ENCODE measurements at regions not wholly inside any gene's neighbourhood (a gene's known extent, or its start where the extent isn't known, plus 50 kb on each side); places are given as distances from the start of the nearest gene placed in this dataset.

DNA sequence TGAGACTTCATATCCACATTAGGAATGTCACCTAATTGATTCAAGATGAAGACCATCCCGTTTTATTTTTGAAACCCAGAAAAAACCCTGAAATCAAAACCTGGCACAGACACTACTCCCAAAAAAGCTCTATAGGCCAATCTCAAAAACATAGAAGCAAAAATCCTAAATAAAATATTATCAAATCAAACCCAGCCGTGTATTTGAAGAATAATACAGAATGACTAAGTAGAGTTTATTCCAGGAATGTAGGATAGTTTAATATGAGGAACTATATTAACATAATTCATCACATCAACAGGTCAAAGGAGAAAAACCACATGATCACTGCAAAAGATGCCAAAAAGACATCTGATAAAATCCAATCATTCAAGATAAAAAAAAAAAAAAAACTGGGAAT lies 167.1 kb downstream of the ACTL7B start:
- ChIA-PET CTCF (no interaction called here), POLR2A (no interaction called here)
- Mint-ChIP-seq H3K36me3 (ENCODE audit: insufficient read depth, unreplicated experiment) (no peaks in the 10 kb centered on the region), H3K27me3 (ENCODE audit: insufficient read depth, unreplicated experiment) (peaks cover 2% of the 10 kb centered on the region), H3K27ac (ENCODE audit: unreplicated experiment) (no peak overlapping the region), H3K4me1 (ENCODE audit: low read depth, unreplicated experiment) (no peaks in the 10 kb centered on the region), H3K9me3 (ENCODE audit: unreplicated experiment) (no peaks in the 10 kb centered on the region), H3K4me3 (ENCODE audit: unreplicated experiment) (no peak overlapping the region)
- Histone ChIP-seq H3K36me3 (ENCODE audit: control insufficient read depth, insufficient read depth, low read length) (no peaks in the 10 kb centered on the region), H3K9me3 (no peaks in the 10 kb centered on the region), H3K4me3 (ENCODE audit: low read depth, low read length) (no peak overlapping the region), H3K4me1 (no peaks in the 10 kb centered on the region), H3K27me3 (replicated peaks; ENCODE audit: control insufficient read depth, insufficient read depth, low read length) (no peaks in the 10 kb centered on the region)
- intact Hi-C loops (cut with micrococcal nuclease; ENCODE audit: unreplicated experiment), result no loop called here
- BruUV-seq (replicated peaks), result no TSS peak
- TF ChIP-seq, protein P1, sequence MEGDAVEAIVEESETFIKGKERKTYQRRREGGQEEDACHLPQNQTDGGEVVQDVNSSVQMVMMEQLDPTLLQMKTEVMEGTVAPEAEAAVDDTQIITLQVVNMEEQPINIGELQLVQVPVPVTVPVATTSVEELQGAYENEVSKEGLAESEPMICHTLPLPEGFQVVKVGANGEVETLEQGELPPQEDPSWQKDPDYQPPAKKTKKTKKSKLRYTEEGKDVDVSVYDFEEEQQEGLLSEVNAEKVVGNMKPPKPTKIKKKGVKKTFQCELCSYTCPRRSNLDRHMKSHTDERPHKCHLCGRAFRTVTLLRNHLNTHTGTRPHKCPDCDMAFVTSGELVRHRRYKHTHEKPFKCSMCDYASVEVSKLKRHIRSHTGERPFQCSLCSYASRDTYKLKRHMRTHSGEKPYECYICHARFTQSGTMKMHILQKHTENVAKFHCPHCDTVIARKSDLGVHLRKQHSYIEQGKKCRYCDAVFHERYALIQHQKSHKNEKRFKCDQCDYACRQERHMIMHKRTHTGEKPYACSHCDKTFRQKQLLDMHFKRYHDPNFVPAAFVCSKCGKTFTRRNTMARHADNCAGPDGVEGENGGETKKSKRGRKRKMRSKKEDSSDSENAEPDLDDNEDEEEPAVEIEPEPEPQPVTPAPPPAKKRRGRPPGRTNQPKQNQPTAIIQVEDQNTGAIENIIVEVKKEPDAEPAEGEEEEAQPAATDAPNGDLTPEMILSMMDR (IDR thresholded peaks at IDR 0.05; ENCODE audit: insufficient read depth in 1 of 2, low read depth in 1 of 2, low read length in 1 of 2, severe bottlenecking in 1 of 2, unreplicated experiment in 1 of 2), result no peak
- DNase-seq, result no peak

DNA sequence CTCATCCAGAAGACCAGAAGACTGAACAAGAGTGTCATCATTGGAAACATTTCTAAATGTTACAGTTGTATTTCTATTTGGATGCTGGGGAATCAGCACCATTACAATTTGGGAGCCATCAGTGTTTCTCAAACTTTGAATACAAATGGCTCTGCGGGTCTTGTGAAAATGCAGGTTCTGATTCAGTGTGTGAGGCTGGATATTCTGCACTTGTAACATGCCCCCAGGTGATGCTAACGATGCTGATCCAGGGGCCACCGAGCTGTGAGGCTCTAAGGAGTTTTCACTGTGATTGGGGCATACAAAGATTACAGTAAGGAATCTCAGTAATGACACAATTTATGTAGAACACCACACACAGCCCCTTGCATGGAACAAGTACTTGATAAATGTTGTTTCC lies 167.7 kb downstream of the ACTL7B start:
- H3K27me3 ChIP-seq (replicated peaks; ENCODE audit: control insufficient read depth, insufficient read depth, low read length), result no peaks in the 10 kb centered on the region
- Mint-ChIP-seq H3K27me3 (ENCODE audit: insufficient read depth, unreplicated experiment) (no peaks in the 10 kb centered on the region), H3K27ac (ENCODE audit: unreplicated experiment) (no peak overlapping the region), H3K4me1 (ENCODE audit: low read depth, unreplicated experiment) (no peaks in the 10 kb centered on the region), H3K36me3 (ENCODE audit: insufficient read depth, unreplicated experiment) (no peaks in the 10 kb centered on the region), H3K9me3 (ENCODE audit: unreplicated experiment) (no peaks in the 10 kb centered on the region), H3K4me3 (ENCODE audit: unreplicated experiment) (no peak overlapping the region)
- no peaks in the 10 kb centered on the region for H3K4me1 ChIP-seq
- no peaks in the 10 kb centered on the region for H3K9me3 ChIP-seq
- no peak overlapping the region for H3K4me3 ChIP-seq (ENCODE audit: low read depth, low read length)
- no peak for DNase-seq
- no peaks in the 10 kb centered on the region for H3K36me3 ChIP-seq (ENCODE audit: control insufficient read depth, insufficient read depth, low read length)
- TF ChIP-seq, protein P1 (IDR thresholded peaks at IDR 0.05; ENCODE audit: insufficient read depth in 1 of 2, low read depth in 1 of 2, low read length in 1 of 2, severe bottlenecking in 1 of 2, unreplicated experiment in 1 of 2), result no peak
- ChIA-PET POLR2A (no interaction called here), CTCF (no interaction called here)
- intact Hi-C loops (cut with micrococcal nuclease; ENCODE audit: unreplicated experiment), result no loop called here
- BruUV-seq (replicated peaks), result no TSS peak

DNA sequence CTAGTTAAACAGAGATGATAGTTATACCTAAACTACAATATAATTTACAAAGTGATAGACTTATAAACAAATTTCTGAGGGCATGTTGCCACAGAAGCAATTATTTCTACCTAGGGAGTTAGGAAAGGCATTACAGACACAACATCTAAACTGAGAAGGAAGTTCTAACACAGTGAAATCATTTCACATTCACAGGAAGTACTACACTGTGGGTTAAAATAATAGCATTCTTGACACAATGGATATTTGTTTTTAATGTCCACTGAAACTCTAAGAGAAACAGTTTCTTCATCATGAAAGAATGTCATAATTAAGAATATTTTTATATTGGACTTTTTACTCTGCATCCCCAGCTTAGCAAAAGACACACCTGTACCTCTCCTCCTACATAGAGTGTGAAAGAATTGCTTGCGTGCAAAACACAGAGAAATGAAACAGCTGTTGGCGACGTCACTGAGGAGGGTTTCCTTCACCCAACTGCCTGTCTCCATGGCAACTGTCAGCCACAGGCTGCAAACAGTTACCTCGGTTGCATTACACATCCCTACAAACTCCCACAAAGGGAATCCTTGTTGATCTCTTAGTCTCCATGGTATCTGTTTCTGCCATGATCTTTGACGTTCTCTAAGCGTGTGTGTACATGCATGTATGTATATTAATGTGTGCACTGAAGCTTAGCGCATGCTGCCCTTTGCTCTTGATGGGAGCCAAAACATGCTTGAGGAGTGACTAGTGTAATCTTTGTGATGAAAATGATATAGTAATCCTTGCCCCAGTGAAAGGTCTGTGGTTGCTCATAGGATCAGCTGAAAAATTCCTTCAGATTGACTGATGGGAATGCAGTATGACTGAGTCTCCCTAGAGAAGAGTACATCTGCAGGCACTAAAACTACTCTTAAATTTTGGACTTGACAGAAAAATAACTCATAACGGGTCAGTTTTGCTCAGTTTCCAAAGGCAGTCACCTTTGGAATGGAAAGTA lies 168.5 kb downstream of the ACTL7B start:
- H3K36me3 Mint-ChIP-seq (ENCODE audit: insufficient read depth, unreplicated experiment), result no peaks in the 10 kb centered on the region
- no peak overlapping the region for H3K27ac Mint-ChIP-seq (ENCODE audit: unreplicated experiment)
- no peaks in the 10 kb centered on the region for H3K9me3 ChIP-seq
- H3K36me3 ChIP-seq (ENCODE audit: control insufficient read depth, insufficient read depth, low read length), result no peaks in the 10 kb centered on the region
- peaks cover 2% of the 10 kb centered on the region for H3K27me3 Mint-ChIP-seq (ENCODE audit: insufficient read depth, unreplicated experiment)
- no TSS peak for BruUV-seq (replicated peaks)
- no peak for DNase-seq
- no peaks in the 10 kb centered on the region for H3K4me1 Mint-ChIP-seq (ENCODE audit: low read depth, unreplicated experiment)
- POLR2A ChIA-PET, result no interaction called here
- no peaks in the 10 kb centered on the region for H3K4me1 ChIP-seq
- intact Hi-C loops (cut with micrococcal nuclease; ENCODE audit: unreplicated experiment), result no loop called here
- H3K4me3 Mint-ChIP-seq (ENCODE audit: unreplicated experiment), result no peak overlapping the region
- no peak overlapping the region for H3K4me3 ChIP-seq (ENCODE audit: low read depth, low read length)
- CTCF ChIA-PET, result no interaction called here
- TF ChIP-seq, protein P1 (IDR thresholded peaks at IDR 0.05; ENCODE audit: insufficient read depth in 1 of 2, low read depth in 1 of 2, low read length in 1 of 2, severe bottlenecking in 1 of 2, unreplicated experiment in 1 of 2), result no peak
- H3K27me3 ChIP-seq (replicated peaks; ENCODE audit: control insufficient read depth, insufficient read depth, low read length), result no peaks in the 10 kb centered on the region
- H3K9me3 Mint-ChIP-seq (ENCODE audit: unreplicated experiment), result no peaks in the 10 kb centered on the region

All from Caco-2 (cell line).